HG03378 (cell line): ENCODE measurements at regions not wholly inside any gene's neighbourhood (a gene's known extent, or its start where the extent isn't known, plus 50 kb on each side); places are given as distances from the start of the nearest gene placed in this dataset.

Experiments
- ATAC-seq: cut with Tn5 transposase; IDR thresholded peaks from one replicate; pipeline ENCODE4 v1.9.1; 2021; ENCODE audit warnings: mild to moderate bottlenecking, moderate library complexity; ENCODE audit not compliant: unreplicated experiment

GRCh38 chr5:54774281-54775170 lies 210.9 kb downstream of the ESM1 start:
- ATAC-seq, result no peak

GRCh38 chr5:54772684-54773083 lies 212.7 kb downstream of the ESM1 start:
- no peak for ATAC-seq

- no peak for ATAC-seq
Measured at GRCh38 chr5:54772231-54772630, 213.2 kb downstream of the ESM1 start.

GRCh38 chr5:54769746-54770145 lies 215.6 kb downstream of the ESM1 start:
- ATAC-seq, result no peak

GRCh38 chr5:54769072-54769471 lies 216.3 kb downstream of the ESM1 start:
- no peak for ATAC-seq

- ATAC-seq, result no peak
Measured at GRCh38 chr5:54766748-54767147, 218.6 kb downstream of the ESM1 start.

GRCh38 chr5:54765165-54766028 lies 220.0 kb downstream of the ESM1 start:
- ATAC-seq, result no peak

GRCh38 chr5:54764102-54765090 lies 221.0 kb downstream of the ESM1 start:
- ATAC-seq, result no peak

GRCh38 chr5:54761213-54761701 lies 224.1 kb downstream of the ESM1 start:
- ATAC-seq, result no peak

GRCh38 chr5:54760182-54760935 lies 225.0 kb downstream of the ESM1 start:
- no peak for ATAC-seq

- no peak for ATAC-seq
Measured at GRCh38 chr5:54758038-54758437, 227.4 kb downstream of the ESM1 start.

GRCh38 chr5:54757541-54757940 lies 227.9 kb downstream of the ESM1 start:
- no peak for ATAC-seq

GRCh38 chr5:54756796-54757402 lies 228.5 kb downstream of the ESM1 start:
- ATAC-seq, result no peak

- no peak for ATAC-seq
Measured at GRCh38 chr5:54756301-54756700, 229.1 kb downstream of the ESM1 start.

- no peak for ATAC-seq
Measured at GRCh38 chr5:54754878-54755277, 230.5 kb downstream of the ESM1 start.

GRCh38 chr5:54754420-54754819 lies 231.0 kb downstream of the ESM1 start:
- no peak for ATAC-seq

GRCh38 chr5:54753753-54754152 lies 231.6 kb downstream of the ESM1 start:
- ATAC-seq, result no peak

GRCh38 chr5:54753034-54753433 lies 232.4 kb downstream of the ESM1 start:
- peak; percentile 96 for ATAC-seq

GRCh38 chr5:54748527-54748926 lies 231.0 kb downstream of the SNX18 start:
- ATAC-seq, result no peak
